EL (cell line): ENCODE measurements at regions not wholly inside any gene's neighbourhood (a gene's known extent, or its start where the extent isn't known, plus 50 kb on each side); places are given as distances from the start of the nearest gene placed in this dataset.
A peak's percentile ranks its signal among the peaks of the same experiment; 100 is the strongest.
"Not testable (repeated sequence)": the region's sequence is repeated elsewhere in the genome, so short reads cannot be mapped to it uniquely, and the experiment has no call there.

Source experiments
- DNase-seq: peaks from one replicate; pipeline ENCODE4 v3.0.0-alpha.2; 2016

- no peak for DNase-seq
Observed at GRCh38 chr13:30058429-30058828, 208.0 kb upstream of the UBL3 start.

- not testable (repeated sequence) for DNase-seq
Observed at GRCh38 chr13:30054546-30054945, 204.1 kb upstream of the UBL3 start.

GRCh38 chr13:30053939-30054338 lies 203.5 kb upstream of the UBL3 start:
- no peak for DNase-seq

- DNase-seq = no peak
Observed at GRCh38 chr13:30052120-30052519, 201.7 kb upstream of the UBL3 start.

- DNase-seq = no peak
Observed at GRCh38 chr13:30051531-30052060, 201.2 kb upstream of the UBL3 start.

GRCh38 chr13:30049692-30050091 lies 199.3 kb upstream of the UBL3 start:
- peak; percentile 58 for DNase-seq

GRCh38 chr13:30047154-30047874 lies 196.9 kb upstream of the UBL3 start:
- DNase-seq = no peak

- DNase-seq = peak; percentile 88
Observed at GRCh38 chr13:30045916-30046704, 195.7 kb upstream of the UBL3 start.

GRCh38 chr13:30044932-30045331 lies 194.5 kb upstream of the UBL3 start:
- no peak for DNase-seq

GRCh38 chr13:30043631-30043925 lies 193.2 kb upstream of the UBL3 start:
- no peak for DNase-seq

- no peak for DNase-seq
Observed at GRCh38 chr13:30042891-30043630, 192.6 kb upstream of the UBL3 start.

GRCh38 chr13:30042272-30042671 lies 191.9 kb upstream of the UBL3 start:
- DNase-seq = no peak

GRCh38 chr13:30039511-30039911 lies 189.1 kb upstream of the UBL3 start:
- no peak for DNase-seq

- DNase-seq = peak; percentile 42
Observed at GRCh38 chr13:30038884-30039283, 188.5 kb upstream of the UBL3 start.

GRCh38 chr13:30037766-30038165 lies 187.3 kb upstream of the UBL3 start:
- DNase-seq = no peak

GRCh38 chr13:30037306-30037705 lies 186.9 kb upstream of the UBL3 start:
- no peak for DNase-seq

GRCh38 chr13:30034458-30034795 lies 184.0 kb upstream of the UBL3 start:
- DNase-seq = no peak

GRCh38 chr13:30033681-30034457 lies 183.5 kb upstream of the UBL3 start:
- peak; percentile 89 for DNase-seq

- no peak for DNase-seq
Observed at GRCh38 chr13:30032263-30032662, 181.8 kb upstream of the UBL3 start.

- no peak for DNase-seq
Observed at GRCh38 chr13:30031488-30031887, 181.1 kb upstream of the UBL3 start.

GRCh38 chr13:30030141-30030750 lies 179.8 kb upstream of the UBL3 start:
- DNase-seq = no peak
